GM10248 (cell line): ENCODE measurements at regions not wholly inside any gene's neighbourhood (a gene's known extent, or its start where the extent isn't known, plus 50 kb on each side); places are given as distances from the start of the nearest gene placed in this dataset.

ENCODE experiments used
- CTCF ChIA-PET: fragments of 300-600 bp; sonication (Branson Sonifier 250); formaldehyde crosslinking; extraction: SDS; loops from one replicate; lab custom pipeline; 2021; ENCODE audit warnings: antibody characterized with exemption; lab: Yijun Ruan, JAX
- POLR2A ChIA-PET: fragments of 350-650 bp; sonication (Branson Sonifier 250); formaldehyde crosslinking; extraction: SDS; loops from one replicate; lab custom pipeline; 2020; ENCODE audit warnings: antibody characterized with exemption; lab: Yijun Ruan, JAX
- DNase-seq: peaks from one replicate; pipeline ENCODE4 v3.0.0; 2012; ENCODE audit errors: extremely low spot score
- CTCF ChIP-seq: IDR thresholded peaks from 2 replicates; pipeline ENCODE4 v1.5.1; 2012; ENCODE audit warnings: mild to moderate bottlenecking, low read depth; ENCODE audit errors: extremely low read depth, missing control alignments, control extremely low read depth

GRCh38 chr22:42217752-42218280 is 52.6 kb downstream of the TCF20 start:
- no peak for TF ChIP-seq CTCF
- DNase-seq = no peak
- POLR2A ChIA-PET = no interaction called here
- CTCF ChIA-PET = interaction anchor here (0.9 to 2.2 kb wide), 4 partner anchors 9 to 50 kb away, joined by 3 to 9 read pairs (median 4); no protein-coding TSS in a partner anchor

DNA sequence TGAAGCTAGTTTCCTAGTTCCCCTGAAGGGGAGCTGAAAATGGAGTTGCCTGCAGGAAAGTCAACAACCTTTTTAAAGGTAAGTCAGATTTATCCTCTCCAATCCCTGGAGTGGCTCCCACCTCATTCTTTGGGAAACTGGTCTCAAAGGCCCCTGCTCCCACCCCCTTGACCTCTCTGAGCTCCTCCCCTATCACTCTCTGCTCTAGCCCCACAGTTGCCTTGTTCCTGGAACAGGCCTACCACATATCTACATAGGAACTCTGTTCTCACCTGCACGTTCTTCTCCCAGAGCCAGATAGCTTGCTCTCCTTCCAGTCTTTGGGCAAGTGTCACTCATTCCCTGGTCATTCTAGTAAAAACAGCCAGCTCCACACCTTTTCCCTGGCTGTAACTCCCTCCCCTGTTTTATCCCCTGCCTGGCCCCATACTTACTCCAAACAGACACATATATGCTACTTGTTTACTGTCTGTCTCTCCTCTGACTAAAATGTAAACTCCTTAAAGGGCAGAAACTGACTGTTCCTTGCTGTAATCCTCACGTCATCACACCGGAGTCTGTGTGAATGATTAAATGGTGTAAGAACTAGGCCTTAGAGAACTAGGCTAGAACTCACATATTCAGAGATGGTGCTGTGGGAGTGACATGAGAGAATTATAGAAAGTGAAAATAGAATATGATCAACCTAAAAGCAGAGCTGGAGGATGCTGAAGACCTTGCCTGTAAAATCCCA is 53.3 kb downstream of the TCF20 start:
- no peak for TF ChIP-seq CTCF
- peak; percentile 60 for DNase-seq
- CTCF ChIA-PET = interaction anchor here (0.9 to 2.2 kb wide), 4 partner anchors 9 to 49 kb away, joined by 3 to 9 read pairs (median 4); no protein-coding TSS in a partner anchor
- POLR2A ChIA-PET = no interaction called here

DNA sequence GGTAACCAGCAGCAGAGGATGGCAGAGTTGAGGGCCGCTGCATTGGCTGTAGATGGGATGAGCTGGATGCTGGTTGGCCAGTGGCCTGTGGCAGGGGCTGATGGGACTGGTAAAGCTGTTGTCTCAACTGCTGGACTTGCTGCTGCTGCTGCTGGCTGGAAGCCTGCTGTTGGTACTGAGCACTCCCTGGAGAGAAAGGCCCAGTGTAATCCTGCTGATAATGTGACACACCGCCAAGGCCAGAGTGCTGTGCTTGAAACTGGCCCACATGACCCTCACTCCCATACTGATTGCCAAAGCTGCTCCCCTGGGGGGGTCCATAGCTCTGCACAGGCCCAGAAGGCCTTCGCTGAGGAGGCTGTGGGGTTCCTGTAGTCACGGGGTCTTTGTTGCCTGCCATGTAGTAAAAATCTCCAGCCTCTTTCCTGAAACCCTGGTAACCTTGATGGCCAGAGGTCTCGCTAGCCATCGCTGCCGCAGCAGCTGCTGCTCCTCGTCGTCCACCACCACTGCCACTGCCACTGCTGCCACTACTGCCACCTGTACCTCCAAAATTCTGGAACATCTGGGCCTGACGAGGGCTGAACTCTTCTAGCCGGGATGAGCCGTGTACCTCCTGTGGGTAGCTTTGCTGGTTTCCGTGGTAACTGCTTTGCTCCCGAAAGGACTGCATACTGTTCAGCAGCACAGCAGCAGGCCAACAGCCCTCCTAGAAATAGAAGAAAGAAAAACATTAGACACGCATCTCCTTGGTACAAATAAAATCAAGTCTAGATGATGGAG is 55.6 kb downstream of the TCF20 start:
- TF ChIP-seq CTCF = no peak
- ChIA-PET POLR2A (no interaction called here), CTCF (interaction anchor here (1.3 kb wide), 1 partner anchor 23 kb away, joined by 4 read pairs; no protein-coding TSS in a partner anchor)
- DNase-seq = no peak

- no peak for TF ChIP-seq CTCF
- DNase-seq = no peak
- ChIA-PET POLR2A (interaction anchor here (1.1 kb wide), 1 partner anchor 8 kb away, joined by 21 read pairs; no protein-coding TSS in a partner anchor), CTCF (interaction anchor here (1.3 kb wide), 1 partner anchor 9 kb away, joined by 3 read pairs; no protein-coding TSS in a partner anchor)
Observed at GRCh38 chr22:42208362-42208761, 62.1 kb downstream of the TCF20 start.

GRCh38 chr22:42207918-42208317 is 62.5 kb downstream of the TCF20 start:
- ChIA-PET CTCF (interaction anchor here (1.1 to 1.3 kb wide), 2 partner anchors 10 to 16 kb away, joined by 3 read pairs; no protein-coding TSS in a partner anchor), POLR2A (interaction anchor here (1.1 kb wide), 1 partner anchor 8 kb away, joined by 21 read pairs; no protein-coding TSS in a partner anchor)
- DNase-seq = no peak
- no peak for TF ChIP-seq CTCF

GRCh38 chr22:42203609-42204008 is 66.8 kb downstream of the TCF20 start:
- POLR2A ChIA-PET = no interaction called here
- no peak for DNase-seq
- CTCF ChIA-PET = no interaction called here
- TF ChIP-seq CTCF = no peak
